ENCODE measurements at regions not wholly inside any gene's neighbourhood (a gene's known extent, or its start where the extent isn't known, plus 50 kb on each side); places are given as distances from the start of the nearest gene placed in this dataset.
"Not testable (repeated sequence)": the region's sequence is repeated elsewhere in the genome, so short reads cannot be mapped to it uniquely, and the experiment has no call there.

DNA sequence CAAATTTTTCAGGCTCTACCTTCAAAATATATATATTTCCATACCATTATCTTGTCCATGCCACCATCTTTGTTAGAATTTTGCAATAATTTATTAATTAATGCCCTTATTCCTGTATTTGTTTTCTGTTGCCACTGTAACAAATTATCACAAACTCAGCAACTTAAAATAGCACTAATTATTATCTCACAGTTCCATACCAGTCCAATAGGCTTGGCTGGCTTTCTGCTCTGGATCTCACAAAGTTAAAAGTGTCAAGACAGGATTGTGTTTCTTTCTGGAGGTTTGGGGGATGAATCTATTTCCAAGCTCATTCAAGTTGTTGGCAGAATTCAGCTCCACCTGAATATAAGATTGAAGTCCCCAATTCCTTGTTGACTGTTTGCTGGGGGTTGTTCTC, 58.6 kb upstream of the SLC38A4 start:
- DNase-seq: no peak

- no peak for DNase-seq
Measured at GRCh38 chr12:46886541-46887041, 60.8 kb upstream of the SLC38A4 start.

DNA sequence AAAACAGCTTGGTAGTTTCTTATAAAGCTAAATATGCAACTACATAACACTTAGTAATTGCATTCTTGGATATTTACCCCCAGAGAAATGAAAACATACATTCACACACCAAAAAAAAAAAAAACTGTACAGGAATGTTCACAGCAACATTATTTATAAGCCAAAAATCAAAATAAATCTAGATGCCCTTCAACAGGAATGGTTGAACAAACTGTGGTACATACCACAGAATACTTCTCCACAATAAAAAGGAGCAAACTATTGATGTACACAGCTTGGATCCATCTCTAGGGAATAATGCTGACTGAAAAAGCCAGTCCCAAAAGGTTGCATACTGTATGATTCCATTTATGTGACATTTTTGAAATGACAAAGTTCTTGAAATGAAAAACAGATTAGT, 62.1 kb upstream of the SLC38A4 start:
- DNase-seq: no peak

GRCh38 chr12:46888568-46888967, 62.8 kb upstream of the SLC38A4 start:
- no peak for DNase-seq

- DNase-seq: no peak
Measured at GRCh38 chr12:46891306-46891705, 65.5 kb upstream of the SLC38A4 start.

GRCh38 chr12:46892034-46892705, 66.4 kb upstream of the SLC38A4 start:
- DNase-seq: no peak

DNA sequence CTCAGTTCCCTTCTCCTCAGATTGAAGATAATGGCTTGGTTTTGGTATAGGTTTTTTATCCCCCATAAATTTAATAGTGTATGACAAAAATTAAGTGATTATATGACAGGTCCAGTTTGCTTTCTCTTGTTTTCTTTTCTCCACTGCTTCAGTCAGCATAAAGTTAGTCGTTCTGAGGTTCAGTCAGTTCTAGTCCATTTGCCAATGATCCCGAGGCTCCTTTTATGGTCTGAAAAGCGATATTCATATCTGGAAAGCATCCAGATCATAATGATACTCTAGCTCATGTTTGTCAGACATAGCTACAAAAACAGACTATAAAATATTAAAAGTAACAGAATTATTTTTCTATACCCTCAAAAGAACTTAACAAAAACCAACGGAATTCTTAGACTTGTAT, 67.1 kb upstream of the SLC38A4 start:
- DNase-seq: no peak

GRCh38 chr12:46893434-46893833, 67.6 kb upstream of the SLC38A4 start:
- no peak for DNase-seq

- DNase-seq: no peak
Measured at GRCh38 chr12:46895726-46896125, 69.9 kb upstream of the SLC38A4 start.

DNA sequence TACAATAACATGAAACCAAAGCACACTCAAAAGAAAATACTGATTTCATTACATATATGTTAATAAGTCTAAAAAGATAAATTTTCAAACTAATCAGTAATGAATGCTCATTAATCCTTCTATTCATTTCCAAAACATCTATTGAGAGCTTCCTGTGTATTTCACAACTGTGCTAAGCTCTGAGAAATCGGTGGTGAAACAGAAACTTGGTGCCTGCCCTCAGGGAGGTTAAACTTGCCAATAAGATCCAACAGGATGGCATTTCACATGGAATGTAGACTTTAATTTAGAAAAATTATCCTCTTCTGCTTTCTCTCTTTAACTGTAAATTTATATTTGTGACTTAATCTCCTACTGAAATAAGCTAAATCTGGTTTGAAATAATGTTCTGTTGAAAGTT, 70.9 kb upstream of the SLC38A4 start:
- no peak for DNase-seq

- DNase-seq: no peak
Measured at GRCh38 chr12:46898152-46898931, 72.5 kb upstream of the SLC38A4 start.

DNA sequence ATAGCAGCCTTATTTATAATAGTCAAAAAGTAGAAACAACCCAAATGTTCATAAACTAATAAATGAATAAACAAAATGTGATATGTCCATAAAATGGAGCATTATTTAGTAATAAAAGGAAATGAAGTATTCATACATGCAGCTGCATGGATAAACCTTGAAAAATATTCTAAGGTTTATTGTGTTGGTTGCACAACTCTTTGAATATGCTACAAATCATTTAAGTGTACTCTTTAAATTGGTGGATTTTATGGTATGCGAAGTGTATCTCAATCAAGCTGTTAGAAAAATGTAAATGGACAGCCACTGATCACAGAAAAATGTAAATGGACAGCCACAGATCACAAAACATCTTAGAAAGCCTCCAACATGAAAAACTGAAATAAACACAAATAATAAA, 73.2 kb upstream of the SLC38A4 start:
- DNase-seq: no peak

DNA sequence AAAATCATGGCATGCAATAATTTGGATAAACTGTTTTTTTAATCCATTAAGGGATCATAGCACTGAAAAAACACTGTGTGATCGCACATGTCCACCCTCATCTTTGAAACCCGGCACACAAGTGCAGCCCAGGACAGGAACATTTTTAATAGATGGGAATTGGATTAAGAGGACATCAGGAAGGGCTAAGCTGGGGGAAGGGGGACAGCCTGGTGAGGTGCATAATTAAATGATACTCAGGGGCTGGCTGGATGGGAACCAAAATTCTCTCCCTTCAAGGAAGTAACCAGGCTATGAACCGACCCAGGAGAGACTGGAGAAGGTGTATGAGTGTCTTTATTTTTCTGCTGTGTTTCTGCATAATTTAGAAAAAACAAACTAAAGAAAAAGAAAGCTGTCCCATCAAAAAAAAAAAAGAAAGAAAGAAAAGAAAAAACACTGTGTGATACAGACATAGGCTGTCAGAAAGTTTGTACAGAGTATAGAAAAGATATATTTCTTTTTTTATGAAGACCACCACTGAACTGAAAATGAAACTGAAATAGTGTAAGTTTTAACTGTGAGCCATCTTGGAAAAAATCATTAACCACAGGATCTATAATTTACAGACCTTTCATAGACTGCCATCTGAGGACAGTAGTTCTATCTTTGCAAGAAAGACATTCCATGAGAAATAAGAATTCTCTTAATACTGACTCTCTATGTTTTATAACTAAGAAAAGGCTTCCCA, 75.1 kb upstream of the SLC38A4 start:
- no peak for DNase-seq

GRCh38 chr12:46901464-46902205, 75.8 kb upstream of the SLC38A4 start:
- no peak for DNase-seq

GRCh38 chr12:46903058-46903457, 77.3 kb upstream of the SLC38A4 start:
- DNase-seq: no peak

DNA sequence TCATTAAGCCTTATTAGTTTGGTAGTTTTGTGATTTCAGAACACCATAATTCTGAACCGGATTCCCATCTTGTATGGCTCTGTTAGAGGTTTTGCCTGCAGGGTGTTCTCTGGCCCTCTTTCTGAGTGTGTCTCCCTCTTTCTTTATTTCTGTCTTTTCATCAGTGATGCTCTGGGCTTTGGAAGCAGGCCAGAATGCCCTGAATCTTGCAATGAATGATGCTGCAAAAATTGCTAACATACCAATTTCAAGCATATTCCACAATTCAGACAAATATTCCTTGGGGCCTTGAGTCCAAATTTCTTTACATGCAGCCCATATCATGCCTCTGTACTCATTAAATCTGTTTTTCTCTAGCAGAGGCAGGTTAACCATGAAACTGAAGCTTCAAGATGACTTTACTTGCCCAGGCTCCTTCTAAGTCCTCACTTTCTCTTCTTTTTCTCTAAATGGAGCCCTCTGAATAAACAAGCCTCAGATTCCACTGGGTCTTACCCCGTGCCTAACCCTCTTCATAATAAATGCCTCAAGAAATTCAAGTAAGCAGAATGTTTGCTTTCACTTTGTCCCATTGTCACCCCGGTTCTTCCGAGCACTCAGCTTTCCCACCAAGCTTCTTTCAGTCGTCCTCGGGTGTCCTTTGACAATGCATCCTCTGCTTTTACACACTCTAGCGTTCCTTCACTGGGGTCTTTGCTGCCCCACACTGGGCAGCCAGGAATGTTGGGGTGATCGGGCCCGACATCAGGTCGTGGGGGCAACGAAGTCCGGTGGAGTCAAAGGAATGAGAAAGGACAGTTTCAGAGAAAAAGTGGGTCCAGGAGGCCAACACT, 78.8 kb upstream of the SLC38A4 start:
- DNase-seq: no peak

DNA sequence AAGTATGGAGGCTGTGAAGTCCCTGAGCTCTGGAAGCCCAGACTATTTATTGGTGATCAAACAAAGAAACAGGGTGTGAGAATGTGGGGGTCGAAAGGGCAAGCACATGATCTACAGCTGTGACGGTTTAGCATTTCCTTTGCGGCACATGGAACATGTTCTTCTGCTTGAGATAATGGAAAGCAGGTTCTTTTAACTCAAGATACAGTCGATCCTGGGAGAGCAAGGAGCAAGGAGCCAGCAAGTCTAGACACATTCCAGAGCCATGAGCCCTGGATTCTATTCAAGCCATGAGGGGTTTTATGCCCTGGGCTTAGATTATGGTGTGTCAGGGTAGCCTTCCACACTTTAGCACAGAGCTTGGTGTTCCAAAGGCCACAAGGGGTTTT, 79.4 kb upstream of the SLC38A4 start:
- not testable (repeated sequence) for DNase-seq

GRCh38 chr12:46907791-46908190, 82.0 kb upstream of the SLC38A4 start:
- DNase-seq: no peak

GRCh38 chr12:46908236-46908935, 82.6 kb upstream of the SLC38A4 start:
- DNase-seq: no peak

DNA sequence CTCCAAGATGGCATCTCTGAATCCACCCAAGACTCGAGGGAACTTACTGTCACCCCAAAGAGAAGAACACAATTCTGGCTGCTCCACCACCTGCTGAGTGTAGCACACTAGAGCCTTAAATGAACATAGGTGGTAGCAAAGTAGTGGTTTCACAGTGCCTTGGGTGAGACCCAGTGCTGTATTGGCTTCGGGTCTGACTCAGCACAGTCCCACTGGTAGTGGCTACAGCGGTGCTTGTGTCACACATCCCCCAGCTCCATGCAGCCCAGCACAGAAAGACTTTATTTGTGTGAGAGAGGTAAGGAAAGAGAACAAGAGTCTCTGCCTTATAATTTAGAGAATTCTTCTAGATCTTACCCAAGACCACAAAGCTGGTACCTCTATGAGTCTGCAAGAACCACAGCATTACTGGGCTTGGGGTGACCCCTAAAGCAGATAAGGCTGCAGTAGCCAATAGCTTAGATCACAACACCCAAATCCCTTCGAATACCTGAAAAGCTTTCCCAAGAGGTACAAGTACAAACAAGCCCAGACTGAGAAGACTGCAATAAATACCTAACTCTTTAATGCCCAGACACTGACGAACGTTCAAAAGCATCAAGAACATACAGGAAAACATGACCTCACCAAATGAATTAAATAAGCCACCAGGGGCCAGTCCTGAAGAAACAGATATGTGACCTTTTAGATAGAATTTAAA, 83.3 kb upstream of the SLC38A4 start:
- DNase-seq: no peak

DNA sequence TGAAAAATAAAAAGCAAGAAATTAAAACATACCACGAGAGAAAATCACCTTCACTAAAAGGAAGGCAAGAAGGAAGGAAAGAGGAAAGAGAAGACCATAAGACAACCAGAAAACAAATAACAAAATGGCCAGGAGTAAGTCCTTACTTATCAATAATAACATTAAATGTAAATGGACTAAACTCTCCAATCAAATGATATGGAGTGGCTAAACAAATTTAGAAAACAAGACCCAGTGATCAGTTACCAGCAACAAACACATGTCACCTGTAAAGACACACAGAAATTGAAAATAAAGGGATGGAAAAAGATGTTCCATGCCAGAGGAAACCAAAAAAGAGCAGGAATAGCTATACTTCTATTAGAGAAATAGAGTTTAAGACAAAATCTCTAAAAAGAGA, 85.0 kb upstream of the SLC38A4 start:
- no peak for DNase-seq
